GM23338 (cell line): ENCODE measurements at regions not wholly inside any gene's neighbourhood (a gene's known extent, or its start where the extent isn't known, plus 50 kb on each side); places are given as distances from the start of the nearest gene placed in this dataset.
A peak's percentile ranks its signal among the peaks of the same experiment; 100 is the strongest.

ENCODE experiments used
- ATAC-seq: fragments of 200-7000 bp; cut with Tn5 transposase; 3 replicates; pipeline ENCODE4 v1.9.1; 2020
- DNase-seq: peaks from one replicate; pipeline ENCODE4 v3.0.0-alpha.2; 2015; ENCODE audit warnings: low spot score
- H2AFZ ChIP-seq: fragments of 200-600 bp; sonication (generic); 2 replicates; pipeline ENCODE4 v1.8.0; 2016; ENCODE audit warnings: antibody characterized with exemption, mild to moderate bottlenecking, moderate library complexity
- H3F3A ChIP-seq: fragments of 200-600 bp; sonication (generic); replicated peaks from 2 replicates; pipeline ENCODE4 v1.8.0; 2017; ENCODE audit warnings: antibody characterized with exemption, mixed run types, low read depth
- H3K27ac ChIP-seq: fragments of 200-600 bp; sonication (generic); 2 replicates; pipeline ENCODE4 v1.6.1; 2016; ENCODE audit warnings: low read depth
- H3K27me3 ChIP-seq: fragments of 200-600 bp; sonication (generic); 2 replicates; pipeline ENCODE4 v1.8.0; 2016; ENCODE audit warnings: mild to moderate bottlenecking, mixed run types, moderate library complexity; ENCODE audit not compliant: insufficient read depth
- H3K36me3 ChIP-seq: fragments of 200-600 bp; sonication (generic); 2 replicates; pipeline ENCODE4 v1.8.0; 2016; ENCODE audit warnings: mild to moderate bottlenecking; ENCODE audit not compliant: insufficient read depth
- H3K4me1 ChIP-seq: fragments of 200-600 bp; sonication (generic); 2 replicates; pipeline ENCODE4 v1.8.0; 2016; ENCODE audit warnings: mild to moderate bottlenecking, moderate library complexity; ENCODE audit not compliant: insufficient read depth
- H3K4me2 ChIP-seq: fragments of 200-600 bp; sonication (generic); 2 replicates; pipeline ENCODE4 v1.7.1; 2017; ENCODE audit warnings: mixed run types
- H3K4me3 ChIP-seq: fragments of 200-600 bp; sonication (generic); 2 replicates; pipeline ENCODE4 v1.6.1; 2016; ENCODE audit warnings: mixed run types
- H3K79me2 ChIP-seq: fragments of 200-600 bp; sonication (generic); replicated peaks from 2 replicates; pipeline ENCODE4 v1.8.0; 2017; ENCODE audit warnings: mild to moderate bottlenecking; ENCODE audit not compliant: insufficient read depth
- H3K9me2 ChIP-seq: fragments of 200-600 bp; sonication (generic); 2 replicates; pipeline ENCODE4 v1.8.0; 2017; ENCODE audit not compliant: insufficient read depth
- H4K20me1 ChIP-seq: fragments of 200-600 bp; sonication (generic); replicated peaks from 2 replicates; pipeline ENCODE4 v1.8.0; 2017; ENCODE audit warnings: mild to moderate bottlenecking; ENCODE audit not compliant: insufficient read depth
- H3K27ac Mint-ChIP-seq: 2 replicates; pipeline ENCODE4 v1.8.0; 2020; ENCODE audit warnings: inconsistent platforms, mild to moderate bottlenecking, moderate library complexity, mixed read lengths
- H3K27me3 Mint-ChIP-seq: 3 replicates; pipeline ENCODE4 v1.8.0; 2022; ENCODE audit warnings: low read depth, mild to moderate bottlenecking, moderate library complexity, mixed read lengths, inconsistent platforms; ENCODE audit not compliant: insufficient read depth, poor library complexity
- H3K36me3 Mint-ChIP-seq: 3 replicates; pipeline ENCODE4 v1.8.0; 2021; ENCODE audit warnings: low read depth, mild to moderate bottlenecking, inconsistent platforms, moderate library complexity, mixed read lengths
- H3K4me1 Mint-ChIP-seq: 3 replicates; pipeline ENCODE4 v1.8.0; 2020; ENCODE audit warnings: mild to moderate bottlenecking, inconsistent platforms, mixed read lengths
- H3K4me3 Mint-ChIP-seq: 3 replicates; pipeline ENCODE4 v1.8.0; 2021; ENCODE audit warnings: moderate library complexity, mild to moderate bottlenecking, inconsistent platforms, mixed read lengths
- H3K9me3 Mint-ChIP-seq: 3 replicates; pipeline ENCODE4 v1.8.0; 2020; ENCODE audit warnings: moderate library complexity, mild to moderate bottlenecking, inconsistent platforms, mixed read lengths
- CREB1 ChIP-seq: fragments of 250-450 bp; sonication (Bioruptor Pico); IDR thresholded peaks from 2 replicates; pipeline ENCODE4 v1.5.0; 2020; ENCODE audit warnings: low read depth, mild to moderate bottlenecking, moderate library complexity
- ETS1 ChIP-seq: IDR thresholded peaks from 2 replicates; pipeline ENCODE4 v1.6.1; 2016; ENCODE audit warnings: antibody characterized with exemption
- EZH2 ChIP-seq: fragments of 200-600 bp; sonication (generic); IDR thresholded peaks from one replicate; pipeline ENCODE4 v1.8.0; 2017; ENCODE audit warnings: antibody characterized with exemption, mild to moderate bottlenecking, low read depth; ENCODE audit not compliant: unreplicated experiment
- EZH2phosphoT487 ChIP-seq: fragments of 200-600 bp; sonication (generic); IDR thresholded peaks from one replicate; pipeline ENCODE4 v1.8.1; 2018; ENCODE audit warnings: antibody characterized with exemption; ENCODE audit not compliant: unreplicated experiment
- JUNB ChIP-seq: IDR thresholded peaks from one replicate; pipeline ENCODE4 v1.6.1; 2016; ENCODE audit warnings: antibody characterized with exemption; ENCODE audit not compliant: unreplicated experiment
- NANOG ChIP-seq: IDR thresholded peaks from 2 replicates; pipeline ENCODE4 v1.6.1; 2016; ENCODE audit warnings: antibody characterized with exemption, borderline replicate concordance
- POLR2AphosphoS5 ChIP-seq: IDR thresholded peaks from 2 replicates; pipeline ENCODE4 v1.6.1; 2016; ENCODE audit warnings: antibody characterized with exemption, low read depth
- REST ChIP-seq: IDR thresholded peaks from one replicate; pipeline ENCODE4 v1.6.1; 2018; ENCODE audit warnings: antibody characterized with exemption; ENCODE audit not compliant: unreplicated experiment
- STAT1 ChIP-seq: IDR thresholded peaks from one replicate; pipeline ENCODE4 v1.6.1; 2016; ENCODE audit warnings: antibody characterized with exemption; ENCODE audit not compliant: unreplicated experiment
- ZNF114 ChIP-seq: fragments of 250-450 bp; sonication (Bioruptor Pico); IDR thresholded peaks from 2 replicates; pipeline ENCODE4 v1.5.0; 2020; ENCODE audit warnings: mild to moderate bottlenecking, moderate library complexity
- ZNF331 ChIP-seq: fragments of 250-450 bp; sonication (Bioruptor Pico); IDR thresholded peaks from 2 replicates; pipeline ENCODE4 v1.5.0; 2020; ENCODE audit warnings: low read depth, mild to moderate bottlenecking, moderate library complexity
- TF ChIP-seq, protein P1 (sequence below): fragments of 250-450 bp; sonication (Bioruptor Pico); IDR thresholded peaks from 2 replicates; pipeline ENCODE4 v1.5.0; 2020; ENCODE audit warnings: mild to moderate bottlenecking, moderate library complexity
- TF ChIP-seq, protein P2 (sequence below), 2 experiments: fragments of 200-600 bp in 1 of 2; sonication (generic) in 1 of 2; conservative IDR thresholded peaks; 2 replicates each; pipeline versions ENCODE4 v1.5.1 to v1.6.1; 2016 to 2017; ENCODE audit warnings: antibody characterized with exemption in 2 of 2, low read depth in 2 of 2, mild to moderate bottlenecking in 2 of 2, moderate library complexity in 1 of 2

DNA sequence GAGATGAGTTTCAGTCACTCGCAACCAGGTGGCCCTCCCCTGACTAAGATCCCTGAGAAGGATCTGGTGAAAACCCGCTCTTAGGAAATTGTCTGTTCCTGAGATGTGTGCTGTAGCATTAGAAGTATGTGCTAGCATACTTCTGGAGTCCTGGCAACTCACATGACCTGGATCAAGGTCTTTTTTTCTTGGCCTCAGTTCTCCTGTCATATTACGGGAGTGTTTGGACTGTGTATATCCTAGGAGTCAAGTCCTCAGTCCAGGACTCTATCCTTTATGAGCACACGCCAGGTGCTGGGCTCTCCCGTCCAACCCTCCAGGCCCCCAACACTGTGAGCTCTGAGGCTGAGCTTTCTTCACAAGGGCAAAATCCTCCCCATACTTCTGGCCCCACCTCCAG is 156.4 kb downstream of the UQCRFS1 start:
- Mint-ChIP-seq H3K27me3 (peaks cover 6% of the 10 kb centered on the region), H3K27ac (no peak overlapping the region; the same call in 1 of the 2 replicates), H3K36me3 (no peaks in the 10 kb centered on the region; the same call in 2 of the 3 replicates), H3K4me1 (peaks cover 6% of the 10 kb centered on the region), H3K4me3 (no peak overlapping the region), H3K9me3 (peaks cover 5% of the 10 kb centered on the region; the same call in 2 of the 3 replicates)
- Histone ChIP-seq H4K20me1 (no peaks in the 10 kb centered on the region), H2AFZ (peak overlapping the region; percentile 84; the same call in 1 of the 2 replicates), H3K79me2 (no peaks in the 10 kb centered on the region), H3K4me2 (no peak overlapping the region), H3K4me1 (no peaks in the 10 kb centered on the region), H3K9me2 (no peaks in the 10 kb centered on the region), H3K27ac (no peak overlapping the region), H3K4me3 (no peak overlapping the region), H3K27me3 (no peaks in the 10 kb centered on the region), H3F3A (no peaks in the 10 kb centered on the region), H3K36me3 (no peaks in the 10 kb centered on the region)
- DNase-seq (no peak), ATAC-seq (no peak)
- TF ChIP-seq EZH2phosphoT487 (no peak), JUNB (no peak), NANOG (no peak), ZNF331 (CRISPR knock-in tag) (no peak), ETS1 (no peak), REST (no peak), STAT1 (no peak), EZH2 (no peak), ZNF114 (no peak), CREB1 (CRISPR knock-in tag) (no peak), POLR2AphosphoS5 (no peak)
- TF ChIP-seq, protein P1, sequence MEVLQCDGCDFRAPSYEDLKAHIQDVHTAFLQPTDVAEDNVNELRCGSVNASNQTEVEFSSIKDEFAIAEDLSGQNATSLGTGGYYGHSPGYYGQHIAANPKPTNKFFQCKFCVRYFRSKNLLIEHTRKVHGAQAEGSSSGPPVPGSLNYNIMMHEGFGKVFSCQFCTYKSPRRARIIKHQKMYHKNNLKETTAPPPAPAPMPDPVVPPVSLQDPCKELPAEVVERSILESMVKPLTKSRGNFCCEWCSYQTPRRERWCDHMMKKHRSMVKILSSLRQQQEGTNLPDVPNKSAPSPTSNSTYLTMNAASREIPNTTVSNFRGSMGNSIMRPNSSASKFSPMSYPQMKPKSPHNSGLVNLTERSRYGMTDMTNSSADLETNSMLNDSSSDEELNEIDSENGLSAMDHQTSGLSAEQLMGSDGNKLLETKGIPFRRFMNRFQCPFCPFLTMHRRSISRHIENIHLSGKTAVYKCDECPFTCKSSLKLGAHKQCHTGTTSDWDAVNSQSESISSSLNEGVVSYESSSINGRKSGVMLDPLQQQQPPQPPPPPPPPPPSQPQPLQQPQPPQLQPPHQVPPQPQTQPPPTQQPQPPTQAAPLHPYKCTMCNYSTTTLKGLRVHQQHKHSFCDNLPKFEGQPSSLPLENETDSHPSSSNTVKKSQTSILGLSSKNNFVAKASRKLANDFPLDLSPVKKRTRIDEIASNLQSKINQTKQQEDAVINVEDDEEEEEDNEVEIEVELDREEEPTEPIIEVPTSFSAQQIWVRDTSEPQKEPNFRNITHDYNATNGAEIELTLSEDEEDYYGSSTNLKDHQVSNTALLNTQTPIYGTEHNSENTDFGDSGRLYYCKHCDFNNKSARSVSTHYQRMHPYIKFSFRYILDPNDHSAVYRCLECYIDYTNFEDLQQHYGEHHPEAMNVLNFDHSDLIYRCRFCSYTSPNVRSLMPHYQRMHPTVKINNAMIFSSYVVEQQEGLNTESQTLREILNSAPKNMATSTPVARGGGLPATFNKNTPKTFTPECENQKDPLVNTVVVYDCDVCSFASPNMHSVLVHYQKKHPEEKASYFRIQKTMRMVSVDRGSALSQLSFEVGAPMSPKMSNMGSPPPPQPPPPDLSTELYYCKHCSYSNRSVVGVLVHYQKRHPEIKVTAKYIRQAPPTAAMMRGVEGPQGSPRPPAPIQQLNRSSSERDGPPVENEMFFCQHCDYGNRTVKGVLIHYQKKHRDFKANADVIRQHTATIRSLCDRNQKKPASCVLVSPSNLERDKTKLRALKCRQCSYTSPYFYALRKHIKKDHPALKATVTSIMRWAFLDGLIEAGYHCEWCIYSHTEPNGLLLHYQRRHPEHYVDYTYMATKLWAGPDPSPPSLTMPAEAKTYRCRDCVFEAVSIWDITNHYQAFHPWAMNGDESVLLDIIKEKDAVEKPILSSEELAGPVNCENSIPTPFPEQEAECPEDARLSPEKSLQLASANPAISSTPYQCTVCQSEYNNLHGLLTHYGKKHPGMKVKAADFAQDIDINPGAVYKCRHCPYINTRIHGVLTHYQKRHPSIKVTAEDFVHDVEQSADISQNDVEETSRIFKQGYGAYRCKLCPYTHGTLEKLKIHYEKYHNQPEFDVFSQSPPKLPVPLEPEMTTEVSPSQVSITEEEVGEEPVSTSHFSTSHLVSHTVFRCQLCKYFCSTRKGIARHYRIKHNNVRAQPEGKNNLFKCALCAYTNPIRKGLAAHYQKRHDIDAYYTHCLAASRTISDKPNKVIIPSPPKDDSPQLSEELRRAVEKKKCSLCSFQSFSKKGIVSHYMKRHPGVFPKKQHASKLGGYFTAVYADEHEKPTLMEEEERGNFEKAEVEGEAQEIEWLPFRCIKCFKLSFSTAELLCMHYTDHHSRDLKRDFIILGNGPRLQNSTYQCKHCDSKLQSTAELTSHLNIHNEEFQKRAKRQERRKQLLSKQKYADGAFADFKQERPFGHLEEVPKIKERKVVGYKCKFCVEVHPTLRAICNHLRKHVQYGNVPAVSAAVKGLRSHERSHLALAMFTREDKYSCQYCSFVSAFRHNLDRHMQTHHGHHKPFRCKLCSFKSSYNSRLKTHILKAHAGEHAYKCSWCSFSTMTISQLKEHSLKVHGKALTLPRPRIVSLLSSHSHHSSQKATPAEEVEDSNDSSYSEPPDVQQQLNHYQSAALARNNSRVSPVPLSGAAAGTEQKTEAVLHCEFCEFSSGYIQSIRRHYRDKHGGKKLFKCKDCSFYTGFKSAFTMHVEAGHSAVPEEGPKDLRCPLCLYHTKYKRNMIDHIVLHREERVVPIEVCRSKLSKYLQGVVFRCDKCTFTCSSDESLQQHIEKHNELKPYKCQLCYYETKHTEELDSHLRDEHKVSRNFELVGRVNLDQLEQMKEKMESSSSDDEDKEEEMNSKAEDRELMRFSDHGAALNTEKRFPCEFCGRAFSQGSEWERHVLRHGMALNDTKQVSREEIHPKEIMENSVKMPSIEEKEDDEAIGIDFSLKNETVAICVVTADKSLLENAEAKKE, result no peak
- TF ChIP-seq, protein P2, sequence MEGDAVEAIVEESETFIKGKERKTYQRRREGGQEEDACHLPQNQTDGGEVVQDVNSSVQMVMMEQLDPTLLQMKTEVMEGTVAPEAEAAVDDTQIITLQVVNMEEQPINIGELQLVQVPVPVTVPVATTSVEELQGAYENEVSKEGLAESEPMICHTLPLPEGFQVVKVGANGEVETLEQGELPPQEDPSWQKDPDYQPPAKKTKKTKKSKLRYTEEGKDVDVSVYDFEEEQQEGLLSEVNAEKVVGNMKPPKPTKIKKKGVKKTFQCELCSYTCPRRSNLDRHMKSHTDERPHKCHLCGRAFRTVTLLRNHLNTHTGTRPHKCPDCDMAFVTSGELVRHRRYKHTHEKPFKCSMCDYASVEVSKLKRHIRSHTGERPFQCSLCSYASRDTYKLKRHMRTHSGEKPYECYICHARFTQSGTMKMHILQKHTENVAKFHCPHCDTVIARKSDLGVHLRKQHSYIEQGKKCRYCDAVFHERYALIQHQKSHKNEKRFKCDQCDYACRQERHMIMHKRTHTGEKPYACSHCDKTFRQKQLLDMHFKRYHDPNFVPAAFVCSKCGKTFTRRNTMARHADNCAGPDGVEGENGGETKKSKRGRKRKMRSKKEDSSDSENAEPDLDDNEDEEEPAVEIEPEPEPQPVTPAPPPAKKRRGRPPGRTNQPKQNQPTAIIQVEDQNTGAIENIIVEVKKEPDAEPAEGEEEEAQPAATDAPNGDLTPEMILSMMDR (conservative IDR thresholded peaks at IDR 0.05; ENCODE audit: low read depth in 2 of 2), result no peak
